ENCODE measurements at regions not wholly inside any gene's neighbourhood (a gene's known extent, or its start where the extent isn't known, plus 50 kb on each side); places are given as distances from the start of the nearest gene placed in this dataset.

- TF ChIP-seq POLR2A (IDR thresholded peaks at IDR 0.05; ENCODE audit: low read length) (no peak), GATA1 (IDR thresholded peaks at IDR 0.05; ENCODE audit: low read depth, low read length) (no peak)
Measured at GRCh38 chrX:43504394-43504793, 151.7 kb upstream of the MAOA start.

All from erythroblast (primary cell).